Dedifferentiated amniotic fluid mesenchymal stem cell (primary cell): ENCODE measurements at regions not wholly inside any gene's neighbourhood (a gene's known extent, or its start where the extent isn't known, plus 50 kb on each side); places are given as distances from the start of the nearest gene placed in this dataset.

Experiments used
- DNase-seq: peaks from one replicate; pipeline ENCODE4 v3.0.0-alpha.2; 2016; ENCODE audit errors: extremely low spot score

- no peak for DNase-seq
Observed at GRCh38 chr11:116442238-116442752, 330.5 kb downstream of the BUD13 start.

GRCh38 chr11:116439361-116439677 lies 333.5 kb downstream of the BUD13 start:
- DNase-seq: no peak

GRCh38 chr11:116438651-116439360 lies 334.0 kb downstream of the BUD13 start:
- no peak for DNase-seq

- DNase-seq: no peak
Observed at GRCh38 chr11:116434986-116435385, 337.8 kb downstream of the BUD13 start.

- DNase-seq: no peak
Observed at GRCh38 chr11:116432301-116432700, 340.5 kb downstream of the BUD13 start.

GRCh38 chr11:116431842-116432241 lies 340.9 kb downstream of the BUD13 start:
- DNase-seq: no peak

- no peak for DNase-seq
Observed at GRCh38 chr11:116428638-116428975, 344.2 kb downstream of the BUD13 start.

- no peak for DNase-seq
Observed at GRCh38 chr11:116427903-116428637, 344.7 kb downstream of the BUD13 start.

- DNase-seq: no peak
Observed at GRCh38 chr11:116427337-116427902, 345.4 kb downstream of the BUD13 start.

GRCh38 chr11:116426761-116427160 lies 346.0 kb downstream of the BUD13 start:
- no peak for DNase-seq

GRCh38 chr11:116424615-116425261 lies 348.0 kb downstream of the BUD13 start:
- no peak for DNase-seq

- no peak for DNase-seq
Observed at GRCh38 chr11:116422956-116423600, 349.7 kb downstream of the BUD13 start.

GRCh38 chr11:116422556-116422955 lies 350.2 kb downstream of the BUD13 start:
- no peak for DNase-seq

- no peak for DNase-seq
Observed at GRCh38 chr11:116421529-116422185, 351.1 kb downstream of the BUD13 start.

GRCh38 chr11:116420770-116421528 lies 351.8 kb downstream of the BUD13 start:
- DNase-seq: no peak

- no peak for DNase-seq
Observed at GRCh38 chr11:116420030-116420429, 352.8 kb downstream of the BUD13 start.

GRCh38 chr11:116418388-116419041 lies 354.3 kb downstream of the BUD13 start:
- no peak for DNase-seq

- DNase-seq: no peak
Observed at GRCh38 chr11:116416852-116417251, 355.9 kb downstream of the BUD13 start.

- DNase-seq: no peak
Observed at GRCh38 chr11:116415095-116415494, 357.7 kb downstream of the BUD13 start.

- no peak for DNase-seq
Observed at GRCh38 chr11:116414357-116414880, 358.4 kb downstream of the BUD13 start.
